ENCODE measurements at regions not wholly inside any gene's neighbourhood (a gene's known extent, or its start where the extent isn't known, plus 50 kb on each side); places are given as distances from the start of the nearest gene placed in this dataset.

DNA sequence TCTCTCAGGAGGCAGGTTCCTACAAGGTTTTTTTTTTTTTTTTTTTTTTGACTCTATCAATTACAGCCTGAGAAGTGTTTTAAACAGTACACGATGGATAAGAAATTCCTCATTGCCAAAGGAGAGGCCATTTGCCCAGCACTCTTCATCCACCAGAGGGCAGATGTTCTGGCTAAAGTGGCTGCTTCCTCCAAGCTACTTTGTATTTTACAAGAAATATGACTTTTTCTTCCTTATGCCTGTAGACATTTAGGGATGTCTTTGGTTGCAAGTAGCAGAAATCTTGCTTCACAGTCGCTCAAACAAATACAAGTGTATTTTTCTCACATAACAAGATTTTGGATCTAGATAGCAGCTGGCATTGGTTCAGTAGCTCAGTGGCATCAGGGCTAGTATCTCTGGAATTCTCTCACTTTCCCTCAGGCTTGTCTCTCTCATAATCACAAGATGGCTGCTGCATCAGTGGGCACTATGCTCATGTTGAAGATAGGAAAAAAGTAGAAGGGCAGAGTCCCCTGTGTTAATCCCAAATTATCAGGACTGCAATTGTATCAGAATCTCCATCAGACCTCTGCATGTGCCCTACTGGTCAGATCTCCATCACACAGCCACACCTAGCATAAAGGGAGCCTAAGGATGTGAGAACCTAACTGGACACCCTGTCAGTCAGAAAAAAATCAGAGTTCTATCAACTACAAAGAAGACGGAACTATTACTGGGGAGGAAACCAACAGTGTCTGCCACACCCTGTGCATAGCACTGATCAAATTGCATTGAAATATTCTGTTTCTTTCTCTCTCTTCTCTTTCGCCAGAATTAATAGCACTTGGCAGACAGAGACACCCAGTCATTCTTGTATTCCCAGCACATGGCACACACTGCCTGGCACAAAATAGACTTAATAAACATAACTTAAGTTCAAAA, 138.9 kb upstream of the COL8A1 start:
- DNase-seq, result peak; percentile 47

GRCh38 chr3:99498550-99499234, 139.7 kb upstream of the COL8A1 start:
- DNase-seq, result peak; percentile 8

GRCh38 chr3:99487894-99488293, 150.5 kb upstream of the COL8A1 start:
- DNase-seq, result no peak

- no peak for DNase-seq
Measured at GRCh38 chr3:99485286-99485685, 153.1 kb upstream of the COL8A1 start.

GRCh38 chr3:99484871-99485270, 153.5 kb upstream of the COL8A1 start:
- DNase-seq, result no peak

DNA sequence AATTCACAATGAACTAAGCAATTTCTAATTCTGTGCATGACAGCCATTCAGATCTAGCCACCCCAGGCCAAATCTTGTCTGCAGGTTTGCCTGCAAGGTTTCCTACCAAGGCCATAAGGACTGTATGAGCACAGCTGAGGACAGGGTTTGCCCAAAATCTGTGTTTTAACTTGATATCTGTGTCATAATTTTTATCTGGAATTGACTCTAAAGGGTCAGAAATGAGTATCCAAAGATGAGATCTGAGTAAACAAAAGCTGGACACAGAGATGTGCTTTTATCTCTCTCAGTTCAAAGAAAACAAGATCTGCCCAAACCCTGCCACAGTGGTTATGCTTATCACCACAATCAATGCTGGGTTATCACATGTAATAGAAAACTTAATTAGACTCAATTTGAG, 154.6 kb upstream of the COL8A1 start:
- DNase-seq, result no peak

DNA sequence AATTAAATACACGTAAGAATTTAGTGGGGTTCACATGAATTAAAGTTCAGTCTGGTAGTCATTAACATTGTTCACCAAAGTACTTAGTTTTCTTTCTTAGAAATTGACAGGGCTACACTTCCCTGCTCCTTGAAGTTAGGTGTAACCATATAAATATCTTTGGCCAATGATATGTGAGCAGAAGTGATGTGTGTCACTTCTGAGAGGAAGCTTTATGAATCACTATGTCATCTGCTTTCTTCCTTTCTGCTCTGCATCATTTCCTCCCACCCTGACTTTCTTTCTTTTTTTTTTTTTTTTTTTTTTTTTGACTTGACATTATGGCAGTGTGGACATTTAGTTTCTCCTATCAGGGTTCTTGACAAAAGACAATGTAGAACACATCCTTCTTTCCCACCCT, 156.2 kb upstream of the COL8A1 start:
- DNase-seq, result no peak

DNA sequence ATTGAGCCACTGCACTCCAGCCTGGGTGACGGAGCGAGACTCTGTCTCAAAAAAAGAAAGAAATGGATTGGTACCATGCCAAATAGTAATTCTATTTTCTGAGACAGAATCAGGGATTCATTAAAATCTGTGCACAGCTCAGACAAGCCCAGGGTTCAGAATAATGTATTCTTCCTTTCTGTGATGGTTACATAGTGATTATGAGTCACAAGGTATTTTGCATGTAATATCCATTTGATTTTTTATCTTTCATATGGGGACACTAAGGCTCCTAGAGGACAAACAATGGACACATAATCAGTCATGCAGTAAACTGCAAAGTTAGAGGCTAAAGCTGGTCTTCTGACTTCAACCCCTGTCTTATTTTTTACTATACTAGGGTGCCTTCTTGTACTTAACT, 156.8 kb upstream of the COL8A1 start:
- no peak for DNase-seq

GRCh38 chr3:99479768-99480167, 158.6 kb upstream of the COL8A1 start:
- DNase-seq, result no peak

- DNase-seq, result no peak
Measured at GRCh38 chr3:99477650-99478049, 160.7 kb upstream of the COL8A1 start.

DNA sequence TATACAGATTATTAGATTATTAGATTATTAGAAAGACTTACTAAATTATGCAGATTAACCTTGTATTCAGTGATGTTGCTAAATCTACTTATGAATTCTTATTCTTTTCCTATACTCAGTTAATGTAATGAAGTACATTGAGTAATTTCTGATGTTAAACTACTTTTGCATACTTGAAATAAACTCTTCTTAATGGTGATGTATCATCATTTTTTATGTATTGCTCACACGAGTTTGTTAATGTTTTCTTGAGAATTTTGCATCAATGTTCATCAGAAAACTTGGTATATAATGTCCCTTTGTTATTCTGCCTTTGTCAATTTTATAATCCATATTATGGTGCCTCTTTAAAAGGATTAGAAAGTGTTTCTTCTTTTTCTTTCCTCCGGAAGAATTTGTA, 163.2 kb upstream of the COL8A1 start:
- no peak for DNase-seq

DNA sequence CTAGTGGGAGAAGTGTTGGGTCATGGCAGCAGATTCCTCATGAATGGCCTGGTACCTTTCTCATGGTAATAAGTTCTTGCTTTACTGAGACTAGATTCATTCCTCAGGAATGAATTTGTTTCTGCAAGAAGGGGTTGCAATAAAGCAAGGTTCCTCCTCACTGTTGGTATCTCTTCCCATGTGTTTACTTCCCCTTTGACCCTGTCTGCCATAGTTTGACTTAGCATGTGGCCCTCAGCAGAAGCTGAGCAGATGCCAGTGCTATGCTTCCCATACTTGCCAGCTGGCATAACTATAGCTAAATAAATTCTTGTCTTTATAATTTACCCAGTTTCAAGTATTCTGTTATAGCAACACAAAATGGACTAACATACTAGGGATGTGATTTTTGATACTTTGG, 163.6 kb upstream of the COL8A1 start:
- no peak for DNase-seq

DNA sequence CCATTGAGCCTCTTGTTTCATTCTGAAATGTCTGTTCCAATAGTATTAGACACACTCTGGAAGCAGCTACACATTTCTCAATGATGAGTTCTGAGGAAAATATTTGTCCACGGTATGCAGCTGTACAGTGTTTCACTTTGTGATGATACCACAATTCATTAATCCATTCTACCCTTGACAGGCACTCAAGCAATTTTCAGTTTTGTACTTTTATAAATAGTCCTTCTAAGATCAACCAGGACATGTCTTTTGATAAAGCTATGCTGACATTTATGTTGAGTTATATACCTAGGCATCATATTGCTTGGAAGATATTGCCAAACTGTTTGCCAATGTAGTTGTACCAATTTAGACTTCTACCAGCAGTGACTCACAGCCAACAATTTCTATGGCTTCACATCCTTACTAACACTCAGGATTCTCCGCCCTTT, 165.1 kb upstream of the COL8A1 start:
- DNase-seq, result no peak

DNA sequence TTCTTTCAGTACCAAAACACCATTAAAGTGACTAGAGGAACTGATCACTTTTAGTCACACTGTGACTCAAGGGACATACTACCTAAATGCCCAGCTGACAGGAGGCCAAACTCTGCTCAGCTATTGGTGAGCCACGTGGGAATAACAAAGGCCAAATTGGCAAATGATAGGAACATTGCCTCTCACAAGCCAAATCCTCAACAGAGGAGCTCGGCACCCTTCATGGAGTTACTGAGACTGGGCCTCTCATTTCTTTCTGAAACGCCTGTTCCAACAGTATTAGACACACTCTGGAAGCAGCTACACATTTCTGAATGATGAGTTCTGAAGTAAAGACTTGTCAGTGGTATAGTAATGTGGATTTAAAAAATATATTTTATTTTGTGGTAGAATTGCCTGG, 166.0 kb upstream of the COL8A1 start:
- DNase-seq, result no peak

GRCh38 chr3:99471353-99472323, 166.8 kb upstream of the COL8A1 start:
- no peak for DNase-seq

DNA sequence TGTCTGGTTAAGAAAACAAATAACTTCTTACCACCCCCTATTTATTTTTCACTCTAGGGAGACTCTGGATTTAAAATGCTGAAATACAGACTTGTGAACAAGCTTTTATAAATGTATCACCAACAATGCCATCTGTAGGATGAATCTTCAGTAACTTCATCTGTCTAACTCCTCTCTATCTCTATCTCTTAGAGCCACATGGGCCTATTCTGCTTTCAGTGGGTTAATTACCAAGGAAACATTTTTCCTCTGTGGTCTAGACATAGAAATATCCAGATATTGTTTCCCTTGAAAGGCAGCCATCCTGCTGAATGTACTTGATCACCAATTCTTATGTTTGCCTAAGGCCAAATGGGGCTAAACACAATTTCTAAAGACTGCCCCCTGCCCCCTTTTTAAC, 167.6 kb upstream of the COL8A1 start:
- DNase-seq, result no peak

DNA sequence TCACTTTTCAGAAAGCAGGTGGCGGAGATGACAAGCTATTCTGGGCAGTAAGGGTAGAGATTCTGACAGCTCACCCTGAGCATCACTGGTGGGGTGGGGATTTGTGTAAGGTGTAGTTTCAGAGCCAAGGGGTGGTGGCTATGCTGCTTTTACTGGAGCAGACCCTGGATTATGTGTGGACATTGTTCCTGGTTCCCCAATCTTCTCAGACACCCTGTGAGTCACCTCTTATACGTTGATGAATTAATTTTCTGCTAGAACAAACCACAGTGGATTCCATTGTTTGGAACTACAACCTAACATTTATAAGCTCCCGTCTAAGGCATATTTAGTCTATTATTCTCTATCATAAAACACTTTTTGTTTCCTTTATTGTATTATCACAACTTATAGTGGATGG, 169.5 kb upstream of the COL8A1 start:
- DNase-seq, result no peak

- DNase-seq, result no peak
Measured at GRCh38 chr3:99467420-99467819, 171.0 kb upstream of the COL8A1 start.

- no peak for DNase-seq
Measured at GRCh38 chr3:99466331-99466730, 172.1 kb upstream of the COL8A1 start.

DNA sequence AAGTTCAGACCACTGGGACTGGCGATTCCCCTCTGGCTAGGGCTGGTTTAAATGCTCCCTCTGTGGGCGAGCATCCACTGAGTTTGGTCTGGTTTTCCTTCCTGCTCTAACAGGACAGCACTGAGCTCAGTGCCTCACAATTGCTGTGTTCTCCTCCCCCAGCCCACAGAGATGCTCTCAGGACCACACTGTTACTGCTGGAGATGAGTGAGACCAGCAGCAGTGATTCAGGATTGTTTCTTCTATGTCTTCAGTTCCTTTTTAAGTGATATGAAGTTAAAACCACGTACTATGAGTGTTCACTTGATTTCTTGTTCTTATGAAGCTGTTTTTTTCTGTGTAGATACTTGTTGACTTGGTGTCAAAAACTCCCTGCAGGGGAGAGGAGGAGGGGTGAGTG, 180.4 kb upstream of the COL8A1 start:
- DNase-seq, result no peak

DNA sequence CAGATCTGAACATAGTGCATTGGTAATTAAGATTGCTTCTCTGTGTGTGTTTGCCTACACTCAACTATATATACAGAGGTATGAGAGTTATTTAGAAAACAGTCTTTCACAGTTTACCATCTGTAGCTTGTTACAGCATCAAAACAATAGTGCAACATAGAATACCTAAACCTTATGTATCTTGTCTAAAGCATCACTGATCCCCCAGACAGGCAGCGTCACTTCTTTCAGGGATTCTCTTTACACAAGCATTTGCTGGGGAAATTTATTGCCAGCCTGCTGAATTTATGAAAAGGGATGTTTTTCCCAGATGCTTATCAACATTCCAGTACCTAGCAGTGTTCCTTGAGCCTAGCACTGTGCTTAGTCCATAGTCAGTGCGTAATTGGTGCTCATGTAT, 195.8 kb upstream of the COL8A1 start:
- no peak for DNase-seq

GRCh38 chr3:99439892-99440291, 198.5 kb upstream of the COL8A1 start:
- no peak for DNase-seq

DNA sequence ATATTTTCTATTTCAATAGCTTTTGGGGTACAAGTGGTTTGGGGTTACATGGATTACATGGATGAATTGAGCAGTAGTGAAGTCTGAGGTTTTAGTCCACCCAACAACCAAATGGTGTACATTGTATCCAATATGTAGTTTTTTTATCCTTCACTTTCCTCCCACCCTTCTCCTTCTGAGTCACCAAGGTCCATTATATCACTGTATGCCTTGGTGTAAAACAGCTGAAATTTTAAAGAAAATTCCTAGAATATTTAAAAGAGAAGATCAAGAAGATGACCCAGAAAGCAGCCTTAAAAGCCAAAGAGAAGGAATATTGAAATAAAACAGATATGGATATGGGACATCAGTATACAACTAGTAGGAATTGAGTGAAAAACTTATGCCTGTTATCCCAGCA, 204.2 kb upstream of the COL8A1 start:
- no peak for DNase-seq

All from retina (tissue), 1 donor.